ENCODE measurements at regions not wholly inside any gene's neighbourhood (a gene's known extent, or its start where the extent isn't known, plus 50 kb on each side); places are given as distances from the start of the nearest gene placed in this dataset.

DNA sequence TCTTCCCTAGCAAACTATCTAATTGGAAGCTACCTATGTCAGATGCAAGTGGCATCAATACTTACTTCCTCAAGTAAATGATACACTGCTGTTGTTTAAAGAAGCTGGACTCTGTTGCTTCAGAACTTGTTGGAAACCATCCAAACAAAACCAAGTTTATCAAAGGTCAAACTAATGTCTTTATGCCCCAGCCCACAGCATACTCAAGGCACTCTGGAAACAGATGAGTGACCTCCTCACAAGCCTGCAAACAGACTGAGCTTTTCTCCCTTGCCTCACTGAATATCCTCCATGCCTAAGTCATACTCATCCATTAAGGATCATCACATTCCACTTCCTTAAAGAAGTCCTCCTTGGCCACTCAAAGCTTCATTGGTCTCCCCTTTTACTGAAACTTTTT is 107.4 kb upstream of the ACP3 start:
- no peak for TF ChIP-seq POLR2AphosphoS5 (IDR thresholded peaks at IDR 0.05; ENCODE audit: low read depth)
- TF ChIP-seq, protein P1, sequence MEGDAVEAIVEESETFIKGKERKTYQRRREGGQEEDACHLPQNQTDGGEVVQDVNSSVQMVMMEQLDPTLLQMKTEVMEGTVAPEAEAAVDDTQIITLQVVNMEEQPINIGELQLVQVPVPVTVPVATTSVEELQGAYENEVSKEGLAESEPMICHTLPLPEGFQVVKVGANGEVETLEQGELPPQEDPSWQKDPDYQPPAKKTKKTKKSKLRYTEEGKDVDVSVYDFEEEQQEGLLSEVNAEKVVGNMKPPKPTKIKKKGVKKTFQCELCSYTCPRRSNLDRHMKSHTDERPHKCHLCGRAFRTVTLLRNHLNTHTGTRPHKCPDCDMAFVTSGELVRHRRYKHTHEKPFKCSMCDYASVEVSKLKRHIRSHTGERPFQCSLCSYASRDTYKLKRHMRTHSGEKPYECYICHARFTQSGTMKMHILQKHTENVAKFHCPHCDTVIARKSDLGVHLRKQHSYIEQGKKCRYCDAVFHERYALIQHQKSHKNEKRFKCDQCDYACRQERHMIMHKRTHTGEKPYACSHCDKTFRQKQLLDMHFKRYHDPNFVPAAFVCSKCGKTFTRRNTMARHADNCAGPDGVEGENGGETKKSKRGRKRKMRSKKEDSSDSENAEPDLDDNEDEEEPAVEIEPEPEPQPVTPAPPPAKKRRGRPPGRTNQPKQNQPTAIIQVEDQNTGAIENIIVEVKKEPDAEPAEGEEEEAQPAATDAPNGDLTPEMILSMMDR (IDR thresholded peaks at IDR 0.05; ENCODE audit: insufficient read depth, low read length), result no peak
- TF ChIP-seq GABPA (IDR thresholded peaks at IDR 0.05; ENCODE audit: low read depth), result no peak
- no peak for TF ChIP-seq SPI1 (IDR thresholded peaks at IDR 0.05; ENCODE audit: borderline replicate concordance, low read depth)
- TF ChIP-seq, protein P2, sequence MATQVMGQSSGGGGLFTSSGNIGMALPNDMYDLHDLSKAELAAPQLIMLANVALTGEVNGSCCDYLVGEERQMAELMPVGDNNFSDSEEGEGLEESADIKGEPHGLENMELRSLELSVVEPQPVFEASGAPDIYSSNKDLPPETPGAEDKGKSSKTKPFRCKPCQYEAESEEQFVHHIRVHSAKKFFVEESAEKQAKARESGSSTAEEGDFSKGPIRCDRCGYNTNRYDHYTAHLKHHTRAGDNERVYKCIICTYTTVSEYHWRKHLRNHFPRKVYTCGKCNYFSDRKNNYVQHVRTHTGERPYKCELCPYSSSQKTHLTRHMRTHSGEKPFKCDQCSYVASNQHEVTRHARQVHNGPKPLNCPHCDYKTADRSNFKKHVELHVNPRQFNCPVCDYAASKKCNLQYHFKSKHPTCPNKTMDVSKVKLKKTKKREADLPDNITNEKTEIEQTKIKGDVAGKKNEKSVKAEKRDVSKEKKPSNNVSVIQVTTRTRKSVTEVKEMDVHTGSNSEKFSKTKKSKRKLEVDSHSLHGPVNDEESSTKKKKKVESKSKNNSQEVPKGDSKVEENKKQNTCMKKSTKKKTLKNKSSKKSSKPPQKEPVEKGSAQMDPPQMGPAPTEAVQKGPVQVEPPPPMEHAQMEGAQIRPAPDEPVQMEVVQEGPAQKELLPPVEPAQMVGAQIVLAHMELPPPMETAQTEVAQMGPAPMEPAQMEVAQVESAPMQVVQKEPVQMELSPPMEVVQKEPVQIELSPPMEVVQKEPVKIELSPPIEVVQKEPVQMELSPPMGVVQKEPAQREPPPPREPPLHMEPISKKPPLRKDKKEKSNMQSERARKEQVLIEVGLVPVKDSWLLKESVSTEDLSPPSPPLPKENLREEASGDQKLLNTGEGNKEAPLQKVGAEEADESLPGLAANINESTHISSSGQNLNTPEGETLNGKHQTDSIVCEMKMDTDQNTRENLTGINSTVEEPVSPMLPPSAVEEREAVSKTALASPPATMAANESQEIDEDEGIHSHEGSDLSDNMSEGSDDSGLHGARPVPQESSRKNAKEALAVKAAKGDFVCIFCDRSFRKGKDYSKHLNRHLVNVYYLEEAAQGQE (IDR thresholded peaks at IDR 0.05; ENCODE audit: insufficient replicate concordance, low read depth), result no peak
